Fibroblast of the aortic adventitia (primary cell): ENCODE measurements at regions not wholly inside any gene's neighbourhood (a gene's known extent, or its start where the extent isn't known, plus 50 kb on each side); places are given as distances from the start of the nearest gene placed in this dataset.

ENCODE experiments used
- DNase-seq: peaks from one replicate; pipeline ENCODE4 v3.0.0-alpha.2; 2010; ENCODE audit warnings: low read depth
- H3K4me3 ChIP-seq: 2 replicates; pipeline ENCODE4 v1.5.1; 2011; ENCODE audit warnings: low read depth, mild to moderate bottlenecking, control low read depth, low read length, moderate library complexity
- TF ChIP-seq, protein P1 (sequence below): IDR thresholded peaks from 2 replicates; pipeline ENCODE4 v1.5.1; 2011; ENCODE audit warnings: mild to moderate bottlenecking, low read length, control low read depth, inconsistent platforms; ENCODE audit not compliant: insufficient read depth

DNA sequence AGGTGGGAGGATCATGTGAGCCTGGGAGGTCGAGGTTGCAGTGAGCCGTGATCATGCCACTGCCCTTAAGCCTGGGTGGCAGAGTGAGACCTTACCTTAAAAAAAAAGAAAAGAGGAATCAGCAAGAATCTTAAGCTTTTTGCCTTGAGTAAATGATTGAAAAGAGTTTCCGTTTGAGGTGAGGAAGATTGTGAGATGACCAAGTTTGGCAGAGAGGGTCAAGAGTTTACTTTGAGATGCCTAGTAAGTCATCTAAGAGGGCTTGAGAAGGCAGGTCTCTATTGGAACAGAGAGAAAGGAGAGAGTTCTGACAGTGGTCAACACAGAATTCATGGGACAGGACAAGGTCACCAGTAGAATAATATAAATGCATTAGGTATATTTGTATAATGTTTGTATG lies 572.1 kb downstream of the TLE4 start:
- H3K4me3 ChIP-seq, result no peak overlapping the region
- TF ChIP-seq, protein P1, sequence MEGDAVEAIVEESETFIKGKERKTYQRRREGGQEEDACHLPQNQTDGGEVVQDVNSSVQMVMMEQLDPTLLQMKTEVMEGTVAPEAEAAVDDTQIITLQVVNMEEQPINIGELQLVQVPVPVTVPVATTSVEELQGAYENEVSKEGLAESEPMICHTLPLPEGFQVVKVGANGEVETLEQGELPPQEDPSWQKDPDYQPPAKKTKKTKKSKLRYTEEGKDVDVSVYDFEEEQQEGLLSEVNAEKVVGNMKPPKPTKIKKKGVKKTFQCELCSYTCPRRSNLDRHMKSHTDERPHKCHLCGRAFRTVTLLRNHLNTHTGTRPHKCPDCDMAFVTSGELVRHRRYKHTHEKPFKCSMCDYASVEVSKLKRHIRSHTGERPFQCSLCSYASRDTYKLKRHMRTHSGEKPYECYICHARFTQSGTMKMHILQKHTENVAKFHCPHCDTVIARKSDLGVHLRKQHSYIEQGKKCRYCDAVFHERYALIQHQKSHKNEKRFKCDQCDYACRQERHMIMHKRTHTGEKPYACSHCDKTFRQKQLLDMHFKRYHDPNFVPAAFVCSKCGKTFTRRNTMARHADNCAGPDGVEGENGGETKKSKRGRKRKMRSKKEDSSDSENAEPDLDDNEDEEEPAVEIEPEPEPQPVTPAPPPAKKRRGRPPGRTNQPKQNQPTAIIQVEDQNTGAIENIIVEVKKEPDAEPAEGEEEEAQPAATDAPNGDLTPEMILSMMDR, result no peak
- DNase-seq, result no peak

- TF ChIP-seq, protein P1, result no peak
- H3K4me3 ChIP-seq, result no peak overlapping the region
- no peak for DNase-seq
Observed at GRCh38 chr9:80134487-80134886, 562.7 kb downstream of the TLE4 start.

DNA sequence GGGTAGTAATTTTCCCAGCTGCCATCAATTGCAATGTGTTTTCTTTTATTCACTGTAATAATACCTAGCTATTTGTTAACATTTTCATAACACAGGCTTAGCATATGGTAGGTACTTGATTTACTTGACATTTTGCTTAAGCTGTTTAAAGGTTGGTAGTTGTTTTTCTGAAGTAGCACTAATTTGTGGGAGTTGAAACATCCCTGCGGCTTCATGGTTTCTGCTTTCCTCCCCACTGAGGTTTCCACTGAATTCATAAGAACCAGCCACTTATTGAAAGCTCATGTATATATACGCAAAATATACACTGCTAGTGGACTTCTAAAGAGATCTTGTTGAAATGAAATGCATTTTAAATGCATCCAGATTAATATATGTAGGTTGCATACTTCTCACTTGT lies 559.9 kb downstream of the TLE4 start:
- DNase-seq, result no peak
- TF ChIP-seq, protein P1, result no peak
- H3K4me3 ChIP-seq, result no peak overlapping the region

- H3K4me3 ChIP-seq, result no peak overlapping the region
- TF ChIP-seq, protein P1, result no peak
- no peak for DNase-seq
Observed at GRCh38 chr9:80127920-80128319, 556.2 kb downstream of the TLE4 start.

DNA sequence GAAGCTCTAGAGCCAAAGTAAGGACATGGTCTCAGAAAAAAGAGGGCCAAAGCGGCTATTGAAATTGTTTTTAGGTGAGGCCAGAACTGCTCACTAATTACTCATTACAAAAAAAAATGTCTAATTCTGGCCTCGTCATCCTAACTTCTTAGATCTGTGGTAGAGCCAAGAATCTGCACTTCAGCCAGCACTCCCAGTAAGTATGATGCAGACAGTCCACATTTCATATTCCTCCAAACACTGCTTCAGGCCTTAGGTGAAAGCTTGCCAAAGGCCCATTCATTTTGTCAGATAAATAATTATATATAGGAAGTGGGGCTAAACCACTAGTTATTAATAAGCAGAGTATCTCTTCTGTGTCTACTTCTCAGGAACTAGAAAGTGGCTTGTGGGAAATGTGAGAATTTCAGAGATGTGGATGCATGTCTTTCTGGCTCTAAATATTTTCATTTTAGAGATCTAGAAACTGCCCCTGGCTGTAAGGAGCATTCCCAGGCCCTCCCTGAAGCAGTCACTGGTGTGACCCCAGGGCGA lies 554.0 kb downstream of the TLE4 start:
- no peak overlapping the region for H3K4me3 ChIP-seq
- TF ChIP-seq, protein P1, result no peak
- DNase-seq, result peak; percentile 23

GRCh38 chr9:80117031-80117430 lies 545.3 kb downstream of the TLE4 start:
- no peak overlapping the region for H3K4me3 ChIP-seq
- DNase-seq, result no peak
- TF ChIP-seq, protein P1, result no peak

DNA sequence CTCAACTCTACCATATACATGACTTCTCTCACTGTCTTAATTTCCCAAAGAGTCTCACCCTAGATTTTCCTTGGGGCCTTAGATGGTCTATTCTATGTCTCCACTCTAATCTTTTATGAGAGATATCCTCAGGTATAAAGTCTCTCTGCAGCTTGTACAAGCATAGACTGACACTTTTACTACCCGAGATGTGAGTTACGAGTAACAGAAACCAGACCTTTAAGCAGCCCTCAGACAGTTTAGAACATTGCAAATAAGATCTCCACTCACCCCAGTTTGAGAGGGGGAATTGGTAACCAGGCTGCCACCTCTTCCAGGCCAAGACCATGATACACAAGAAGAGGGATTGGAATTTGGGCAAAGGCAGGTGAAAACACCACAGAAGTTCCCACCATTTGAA lies 542.5 kb downstream of the TLE4 start:
- H3K4me3 ChIP-seq, result no peak overlapping the region
- TF ChIP-seq, protein P1, result no peak
- DNase-seq, result no peak
